Stimulated activated CD8-positive, alpha-beta memory T cell treated with anti-CD3 and anti-CD28 coated beads, Interleukin-4, amount 100 ng/mL, for 48 hours (primary cell): ENCODE measurements at regions not wholly inside any gene's neighbourhood (a gene's known extent, or its start where the extent isn't known, plus 50 kb on each side); places are given as distances from the start of the nearest gene placed in this dataset.
A peak's percentile ranks its signal among the peaks of the same experiment; 100 is the strongest.

Experiments used
- DNase-seq: peaks from one replicate; pipeline ENCODE4 v3.0.0-alpha.2; 2020

- DNase-seq = no peak
These were observed 66.7 kb upstream of the TOP1 start for GRCh38 chr20:40961686-40962640.

GRCh38 chr20:40962733-40963504 is 65.7 kb upstream of the TOP1 start:
- peak; percentile 84 for DNase-seq

- DNase-seq = no peak
These were observed 65.1 kb upstream of the TOP1 start for GRCh38 chr20:40963505-40963845.

GRCh38 chr20:40965671-40966070 is 63.0 kb upstream of the TOP1 start:
- DNase-seq = no peak

GRCh38 chr20:40966103-40966502 is 62.5 kb upstream of the TOP1 start:
- no peak for DNase-seq

GRCh38 chr20:40966516-40967185 is 62.0 kb upstream of the TOP1 start:
- no peak for DNase-seq

GRCh38 chr20:40967700-40968099 is 60.9 kb upstream of the TOP1 start:
- DNase-seq = no peak

GRCh38 chr20:40968816-40969562 is 59.6 kb upstream of the TOP1 start:
- peak; percentile 97 for DNase-seq

- DNase-seq = no peak
These were observed 58.4 kb upstream of the TOP1 start for GRCh38 chr20:40970218-40970617.

- no peak for DNase-seq
These were observed 51.4 kb upstream of the TOP1 start for GRCh38 chr20:40977218-40977617.

- DNase-seq = no peak
These were observed 49.9 kb upstream of the TOP1 start for GRCh38 chr20:40978761-40979160.
